ENCODE measurements at regions not wholly inside any gene's neighbourhood (a gene's known extent, or its start where the extent isn't known, plus 50 kb on each side); places are given as distances from the start of the nearest gene placed in this dataset.

GRCh38 chr4:11051181-11051580 lies 366.6 kb upstream of the CLNK start:
- Histone ChIP-seq H3K27ac (no peak overlapping the region), H3K9me3 (no peaks in the 10 kb centered on the region), H3K27me3 (no peaks in the 10 kb centered on the region), H3K4me3 (no peak overlapping the region), H3K4me1 (peaks cover 0 to 6% (median 0%) of the 10 kb centered on the region in 3 donors), H3K36me3 (no peaks in the 10 kb centered on the region)
- WGBS, 2 donors, result 82 to 93% methylated on average over 2 of the region's 2 CpGs
- DNase-seq, result no peak
- no peak for TF ChIP-seq CTCF (IDR thresholded peaks at IDR 0.05)
- no peak for TF ChIP-seq POLR2A (IDR thresholded peaks at IDR 0.05)
- intact Hi-C loops (cut with DNase I), result no loop called here

- TF ChIP-seq CTCF (IDR thresholded peaks at IDR 0.05), result no peak
- no peak for TF ChIP-seq POLR2A (IDR thresholded peaks at IDR 0.05)
- H3K4me1 ChIP-seq, result peaks cover 0 to 6% (median 0%) of the 10 kb centered on the region in 3 donors
Observed at GRCh38 chr4:11050766-11051165, 366.2 kb upstream of the CLNK start.

GRCh38 chr4:11049001-11049400 lies 364.4 kb upstream of the CLNK start:
- no peaks in the 10 kb centered on the region for H3K27me3 ChIP-seq
- no peaks in the 10 kb centered on the region for H3K9me3 ChIP-seq
- H3K4me3 ChIP-seq, result no peak overlapping the region
- no peak overlapping the region for H3K27ac ChIP-seq
- no peak for DNase-seq
- TF ChIP-seq POLR2A (IDR thresholded peaks at IDR 0.05) (no peak), CTCF (IDR thresholded peaks at IDR 0.05) (no peak)
- H3K36me3 ChIP-seq, result no peaks in the 10 kb centered on the region
- 86 to 87% methylated on average over 2 of the region's 2 CpGs for WGBS, 2 donors
- peaks cover 0 to 6% (median 0%) of the 10 kb centered on the region in 3 donors for H3K4me1 ChIP-seq
- intact Hi-C loops (cut with DNase I), result no loop called here

More at GRCh38 chr4:11050766-11051165, 366.2 kb upstream of the CLNK start:
- Histone ChIP-seq H3K9me3 (no peaks in the 10 kb centered on the region), H3K36me3 (no peaks in the 10 kb centered on the region), H3K27ac (no peak overlapping the region), H3K27me3 (no peaks in the 10 kb centered on the region), H3K4me3 (no peak overlapping the region)
- intact Hi-C loops (cut with DNase I), result no loop called here
- DNase-seq, result no peak
- WGBS, 2 donors, result 96 to 100% methylated on average over 2 of the region's 2 CpGs

- Histone ChIP-seq H3K4me1 (peaks cover 0 to 11% (median 0%) of the 10 kb centered on the region in 3 donors), H3K9me3 (no peaks in the 10 kb centered on the region), H3K4me3 (no peak overlapping the region), H3K27me3 (no peaks in the 10 kb centered on the region), H3K36me3 (no peaks in the 10 kb centered on the region), H3K27ac (no peak overlapping the region)
- TF ChIP-seq POLR2A (IDR thresholded peaks at IDR 0.05) (no peak), CTCF (IDR thresholded peaks at IDR 0.05) (no peak)
- 70 to 82% methylated on average over 3 of the region's 3 CpGs for WGBS, 2 donors
- no peak for DNase-seq
- intact Hi-C loops (cut with DNase I), result no loop called here
Observed at GRCh38 chr4:11042760-11043159, 358.2 kb upstream of the CLNK start.

- H3K9me3 ChIP-seq, result no peaks in the 10 kb centered on the region
- H3K27me3 ChIP-seq, result no peaks in the 10 kb centered on the region
- H3K27ac ChIP-seq, result no peak overlapping the region
- no peaks in the 10 kb centered on the region for H3K36me3 ChIP-seq
- intact Hi-C loops (cut with DNase I), result no loop called here
- peaks cover 0 to 5% (median 0%) of the 10 kb centered on the region in 3 donors for H3K4me1 ChIP-seq
- WGBS, 2 donors, result 73 to 77% methylated on average over 8 of the region's 8 CpGs
- TF ChIP-seq POLR2A (IDR thresholded peaks at IDR 0.05) (no peak), CTCF (IDR thresholded peaks at IDR 0.05) (no peak)
- DNase-seq, result no peak
- H3K4me3 ChIP-seq, result no peak overlapping the region
Observed at GRCh38 chr4:11039634-11040131, 355.1 kb upstream of the CLNK start.
